ENCODE measurements at regions not wholly inside any gene's neighbourhood (a gene's known extent, or its start where the extent isn't known, plus 50 kb on each side); places are given as distances from the start of the nearest gene placed in this dataset.

DNA sequence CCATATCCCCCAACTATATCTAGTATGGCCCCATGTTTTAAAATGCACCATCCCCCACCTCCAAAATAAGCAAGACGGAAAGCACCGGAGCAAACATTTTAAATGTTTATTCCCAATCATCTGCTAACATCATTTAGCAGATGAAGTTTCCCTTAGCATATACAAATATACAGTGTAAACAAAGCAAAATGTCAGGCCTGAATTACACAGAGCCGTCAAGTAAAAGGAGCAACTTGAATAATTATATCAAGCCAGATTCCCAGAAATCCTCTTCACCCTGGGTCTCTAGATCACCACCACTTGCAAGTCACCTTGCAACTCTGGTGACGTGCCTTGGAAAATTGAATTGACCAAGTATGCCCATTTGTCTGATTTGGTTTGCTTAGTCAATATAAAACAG is 91.6 kb upstream of the COL1A2 start:
- TF ChIP-seq, protein P1, sequence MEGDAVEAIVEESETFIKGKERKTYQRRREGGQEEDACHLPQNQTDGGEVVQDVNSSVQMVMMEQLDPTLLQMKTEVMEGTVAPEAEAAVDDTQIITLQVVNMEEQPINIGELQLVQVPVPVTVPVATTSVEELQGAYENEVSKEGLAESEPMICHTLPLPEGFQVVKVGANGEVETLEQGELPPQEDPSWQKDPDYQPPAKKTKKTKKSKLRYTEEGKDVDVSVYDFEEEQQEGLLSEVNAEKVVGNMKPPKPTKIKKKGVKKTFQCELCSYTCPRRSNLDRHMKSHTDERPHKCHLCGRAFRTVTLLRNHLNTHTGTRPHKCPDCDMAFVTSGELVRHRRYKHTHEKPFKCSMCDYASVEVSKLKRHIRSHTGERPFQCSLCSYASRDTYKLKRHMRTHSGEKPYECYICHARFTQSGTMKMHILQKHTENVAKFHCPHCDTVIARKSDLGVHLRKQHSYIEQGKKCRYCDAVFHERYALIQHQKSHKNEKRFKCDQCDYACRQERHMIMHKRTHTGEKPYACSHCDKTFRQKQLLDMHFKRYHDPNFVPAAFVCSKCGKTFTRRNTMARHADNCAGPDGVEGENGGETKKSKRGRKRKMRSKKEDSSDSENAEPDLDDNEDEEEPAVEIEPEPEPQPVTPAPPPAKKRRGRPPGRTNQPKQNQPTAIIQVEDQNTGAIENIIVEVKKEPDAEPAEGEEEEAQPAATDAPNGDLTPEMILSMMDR (conservative IDR thresholded peaks at IDR 0.05; ENCODE audit: low read depth, low read length), result no peak
- TF ChIP-seq EZH2phosphoT487 (IDR thresholded peaks at IDR 0.05; ENCODE audit: borderline replicate concordance, low read length), result no peak
- TF ChIP-seq EZH2 (IDR thresholded peaks at IDR 0.05; ENCODE audit: low read length, unreplicated experiment), result no peak
